ENCODE measurements at regions not wholly inside any gene's neighbourhood (a gene's known extent, or its start where the extent isn't known, plus 50 kb on each side); places are given as distances from the start of the nearest gene placed in this dataset.

DNA sequence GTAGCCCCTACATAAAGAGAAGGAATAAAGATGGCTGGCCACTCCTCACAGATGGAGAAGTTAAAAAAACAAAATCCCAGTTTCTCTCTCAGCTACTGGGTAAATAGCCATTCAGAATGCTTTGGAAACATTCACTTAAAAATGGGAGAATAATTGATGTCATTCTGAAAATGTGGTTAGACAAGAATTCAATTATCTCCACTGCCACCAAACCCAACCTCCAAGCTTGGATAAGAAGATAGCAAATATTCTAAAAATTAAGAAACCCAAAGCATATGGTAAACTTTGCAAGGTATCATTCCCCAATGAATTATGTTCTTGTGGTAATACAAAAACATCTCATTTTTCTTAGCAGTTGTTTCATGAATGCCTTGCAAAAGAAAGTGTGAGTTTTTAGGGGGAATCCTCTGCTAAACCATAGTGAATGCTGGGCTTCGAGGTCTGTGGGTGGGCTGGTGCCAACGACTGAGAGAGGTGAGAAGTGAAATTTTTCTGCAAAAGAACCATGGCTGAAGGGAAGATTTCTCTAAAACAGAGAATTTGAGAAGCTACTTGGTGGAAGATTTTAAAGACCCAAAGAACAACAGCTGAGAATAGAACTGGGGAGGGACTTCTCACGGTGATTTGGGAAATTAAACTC, 497.9 kb upstream of the JARID2 start:
- Mint-ChIP-seq H3K4me1 (peaks cover 2 to 5% of the 10 kb centered on the region in 2 experiments; a peak in 2 of 4 replicates), H3K27me3 (ENCODE audit: low read depth) (no peaks in the 10 kb centered on the region), H3K36me3 (ENCODE audit: insufficient read depth in 1 of 3, low read depth in 3 of 3) (peaks cover 0 to 5% (median 0%) of the 10 kb centered on the region in 3 experiments; a peak in 3 of 7 replicates), H3K9me3 (no peaks in the 10 kb centered on the region), H3K27ac (no peak overlapping the region), H3K4me3 (no peak overlapping the region)
- Histone ChIP-seq H3T11ph (ENCODE audit: low read length) (no peak overlapping the region), H3K4me1 (ENCODE audit: insufficient read depth, low read length) (no peaks in the 10 kb centered on the region), H3K27ac (ENCODE audit: insufficient read length, low read depth, low read length) (no peak overlapping the region), H3K4ac (ENCODE audit: low read depth, low read length) (no peak overlapping the region), H3K56ac (ENCODE audit: insufficient read length, low read depth, low read length) (no peak overlapping the region), H2BK5ac (ENCODE audit: insufficient read length, low read length) (no peak overlapping the region), H2BK20ac (ENCODE audit: low read depth, low read length, poor library complexity, severe bottlenecking) (no peak overlapping the region), H3K23ac (ENCODE audit: insufficient read length, low read depth, low read length) (no peak overlapping the region), H3K18ac (ENCODE audit: insufficient read length, low read depth, low read length) (no peak overlapping the region), H3K9me3 (ENCODE audit: control insufficient read depth, low read depth, low read length) (no peaks in the 10 kb centered on the region), H4K5ac (ENCODE audit: insufficient read length, low read depth, low read length) (no peak overlapping the region), H3K14ac (ENCODE audit: insufficient read depth, low read length) (no peak overlapping the region), H3K79me1 (ENCODE audit: insufficient read depth, low read depth, low read length, poor library complexity, severe bottlenecking) (no peaks in the 10 kb centered on the region), H3K9ac (ENCODE audit: extremely low read depth, insufficient read length, low read length) (no peak overlapping the region), H3K4me2 (ENCODE audit: insufficient read depth, insufficient read length, low read length) (no peak overlapping the region), H3K27me3 (ENCODE audit: insufficient read depth, low read length) (no peaks in the 10 kb centered on the region), H3K79me2 (ENCODE audit: insufficient read depth, low read length) (no peaks in the 10 kb centered on the region), H2BK120ac (ENCODE audit: low read depth, low read length, poor library complexity, severe bottlenecking) (no peak overlapping the region), H2AK5ac (ENCODE audit: insufficient read length, low read length) (no peak overlapping the region), H2BK15ac (ENCODE audit: low read depth, low read length) (no peak overlapping the region), H4K8ac (replicated peaks; ENCODE audit: insufficient read length, low read depth, low read length) (no peak overlapping the region), H4K91ac (ENCODE audit: insufficient read length, low read depth, low read length) (no peak overlapping the region), H3K23me2 (ENCODE audit: insufficient read length, low read depth, low read length, poor library complexity, severe bottlenecking) (no peaks in the 10 kb centered on the region), H2AFZ (ENCODE audit: low read length) (no peak overlapping the region), H2BK12ac (ENCODE audit: insufficient read length, low read depth, low read length) (no peak overlapping the region), H4K20me1 (ENCODE audit: control insufficient read depth, insufficient read depth, insufficient read length) (no peaks in the 10 kb centered on the region)
- DNase-seq: no peak
- TF ChIP-seq, protein P1, sequence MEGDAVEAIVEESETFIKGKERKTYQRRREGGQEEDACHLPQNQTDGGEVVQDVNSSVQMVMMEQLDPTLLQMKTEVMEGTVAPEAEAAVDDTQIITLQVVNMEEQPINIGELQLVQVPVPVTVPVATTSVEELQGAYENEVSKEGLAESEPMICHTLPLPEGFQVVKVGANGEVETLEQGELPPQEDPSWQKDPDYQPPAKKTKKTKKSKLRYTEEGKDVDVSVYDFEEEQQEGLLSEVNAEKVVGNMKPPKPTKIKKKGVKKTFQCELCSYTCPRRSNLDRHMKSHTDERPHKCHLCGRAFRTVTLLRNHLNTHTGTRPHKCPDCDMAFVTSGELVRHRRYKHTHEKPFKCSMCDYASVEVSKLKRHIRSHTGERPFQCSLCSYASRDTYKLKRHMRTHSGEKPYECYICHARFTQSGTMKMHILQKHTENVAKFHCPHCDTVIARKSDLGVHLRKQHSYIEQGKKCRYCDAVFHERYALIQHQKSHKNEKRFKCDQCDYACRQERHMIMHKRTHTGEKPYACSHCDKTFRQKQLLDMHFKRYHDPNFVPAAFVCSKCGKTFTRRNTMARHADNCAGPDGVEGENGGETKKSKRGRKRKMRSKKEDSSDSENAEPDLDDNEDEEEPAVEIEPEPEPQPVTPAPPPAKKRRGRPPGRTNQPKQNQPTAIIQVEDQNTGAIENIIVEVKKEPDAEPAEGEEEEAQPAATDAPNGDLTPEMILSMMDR (conservative IDR thresholded peaks at IDR 0.05): no peak
- no CpG with 5 or more reads among the region's 3 CpGs for WGBS (ENCODE audit: extremely low coverage, insufficient read length, low lambda C conversion rate)
